PC-9 (cell line): ENCODE measurements at regions not wholly inside any gene's neighbourhood (a gene's known extent, or its start where the extent isn't known, plus 50 kb on each side); places are given as distances from the start of the nearest gene placed in this dataset.

ENCODE experiments used
- BruUV-seq: library from RNA; stranded (reverse); fragments of 400-500 nt; replicated peaks from 2 replicates; lab custom pipeline; 2021; lab: Mats Ljungman, UMichigan
- CTCF ChIA-PET: fragments of 300-600 bp; sonication (Branson Sonifier 250); formaldehyde crosslinking; loops from one replicate; lab custom pipeline; 2022; ENCODE audit warnings: antibody characterized with exemption; lab: Charles Lee
- POLR2A ChIA-PET: fragments of 300-600 bp; sonication (Branson Sonifier 250); formaldehyde crosslinking; loops from one replicate; lab custom pipeline; 2022; ENCODE audit warnings: antibody characterized with exemption; ENCODE audit not compliant: unreplicated experiment; lab: Charles Lee
- DNase-seq, 2 experiments: peaks; one replicate each; pipeline versions ENCODE4 v3.0.0 to v3.0.0-alpha.2; 2015 to 2022; ENCODE audit warnings: mixed read lengths in 1 of 2
- H2AFZ ChIP-seq: fragments of 200-600 bp; sonication (generic); 2 replicates; pipeline ENCODE4 v1.8.1; 2017; ENCODE audit warnings: antibody characterized with exemption
- H3F3A ChIP-seq: fragments of 200-600 bp; sonication (generic); 2 replicates; pipeline ENCODE4 v1.8.1; 2017; ENCODE audit warnings: antibody characterized with exemption, mild to moderate bottlenecking, low read depth; ENCODE audit not compliant: insufficient read depth
- H3K27ac ChIP-seq: fragments of 200-600 bp; sonication (generic); 2 replicates; pipeline ENCODE4 v1.6.1; 2016; ENCODE audit warnings: mixed run types
- H3K27me3 ChIP-seq: fragments of 200-600 bp; sonication (generic); 2 replicates; pipeline ENCODE4 v1.6.1; 2016; ENCODE audit warnings: low read depth, mixed run types; ENCODE audit not compliant: insufficient read depth
- H3K36me3 ChIP-seq: fragments of 200-600 bp; sonication (generic); 2 replicates; pipeline ENCODE4 v1.6.1; 2016; ENCODE audit warnings: low read depth, mixed run types
- H3K4me1 ChIP-seq: fragments of 200-600 bp; sonication (generic); replicated peaks from 2 replicates; pipeline ENCODE4 v1.6.1; 2016; ENCODE audit warnings: mixed run types; ENCODE audit not compliant: insufficient read depth
- H3K4me2 ChIP-seq: fragments of 200-600 bp; sonication (generic); 2 replicates; pipeline ENCODE4 v1.6.1; 2017; ENCODE audit warnings: mixed run types
- H3K4me3 ChIP-seq: fragments of 200-600 bp; sonication (generic); 2 replicates; pipeline ENCODE4 v1.6.1; 2016; ENCODE audit warnings: mixed run types
- H3K79me2 ChIP-seq: fragments of 200-600 bp; sonication (generic); 2 replicates; pipeline ENCODE4 v1.6.1; 2017; ENCODE audit warnings: low read depth, mixed run types
- H3K9me2 ChIP-seq: fragments of 200-600 bp; sonication (generic); 2 replicates; pipeline ENCODE4 v1.8.1; 2017; ENCODE audit warnings: mild to moderate bottlenecking; ENCODE audit not compliant: insufficient read depth
- H3K9me3 ChIP-seq: fragments of 200-600 bp; sonication (generic); 2 replicates; pipeline ENCODE4 v1.8.1; 2016; ENCODE audit warnings: low read depth; ENCODE audit not compliant: insufficient read depth
- H4K20me1 ChIP-seq: fragments of 200-600 bp; sonication (generic); 2 replicates; pipeline ENCODE4 v1.8.1; 2017; ENCODE audit not compliant: insufficient read depth
- CTCF ChIP-seq: fragments of 200-600 bp; sonication (generic); conservative IDR thresholded peaks from 2 replicates; pipeline ENCODE4 v1.6.1; 2017; ENCODE audit warnings: mixed run types, antibody characterized with exemption, mild to moderate bottlenecking, moderate library complexity
- EZH2 ChIP-seq: fragments of 200-600 bp; sonication (generic); IDR thresholded peaks from 2 replicates; pipeline ENCODE4 v1.8.0; 2017; ENCODE audit warnings: antibody characterized with exemption, low read depth
- intact Hi-C: fragments of 100-400 bp; cut with micrococcal nuclease; formaldehyde crosslinking; loops from one replicate; pipeline ENCODE4 v1.10.0; 2022; ENCODE audit not compliant: unreplicated experiment

GRCh38 chr3:147904421-147904820 lies 495.3 kb downstream of the ZIC1 start:
- H3K4me1 ChIP-seq, result no peaks in the 10 kb centered on the region
- no peaks in the 10 kb centered on the region for H3K9me2 ChIP-seq
- 0 out of 2 replicates have a peak, but pooled peaks cover 2% of the 10 kb centered on the region for H3K9me3 ChIP-seq
- no peak overlapping the region for H3K4me3 ChIP-seq
- no peak for TF ChIP-seq CTCF
- no peak for TF ChIP-seq EZH2
- no peaks in the 10 kb centered on the region for H3K36me3 ChIP-seq
- H3F3A ChIP-seq, result no peaks in the 10 kb centered on the region
- H3K27ac ChIP-seq, result no peak overlapping the region
- DNase-seq, result no peak
- ChIA-PET POLR2A (no interaction called here), CTCF (no interaction called here)
- intact Hi-C loops, result no loop called here
- no peaks in the 10 kb centered on the region for H3K27me3 ChIP-seq
- H3K79me2 ChIP-seq, result no peaks in the 10 kb centered on the region
- no peak overlapping the region for H3K4me2 ChIP-seq
- BruUV-seq, result no TSS peak
- no peak overlapping the region for H2AFZ ChIP-seq
- H4K20me1 ChIP-seq, result no peaks in the 10 kb centered on the region

GRCh38 chr3:147906285-147906684 lies 497.1 kb downstream of the ZIC1 start:
- Histone ChIP-seq H3K27me3 (no peaks in the 10 kb centered on the region), H3K79me2 (no peaks in the 10 kb centered on the region), H3K36me3 (no peaks in the 10 kb centered on the region), H3F3A (no peaks in the 10 kb centered on the region), H3K9me2 (no peaks in the 10 kb centered on the region), H3K9me3 (no peaks in the 10 kb centered on the region), H3K4me3 (no peak overlapping the region), H3K4me1 (no peaks in the 10 kb centered on the region), H2AFZ (no peak overlapping the region), H3K27ac (no peak overlapping the region), H3K4me2 (no peak overlapping the region), H4K20me1 (no peaks in the 10 kb centered on the region)
- BruUV-seq, result no TSS peak
- TF ChIP-seq CTCF (no peak), EZH2 (no peak)
- CTCF ChIA-PET, result interaction anchor here (0.6 kb wide), 1 partner anchor 103 kb away, joined by 4 read pairs; no protein-coding TSS in a partner anchor
- intact Hi-C loops, result no loop called here
- POLR2A ChIA-PET, result no interaction called here
- no peak for DNase-seq

- Histone ChIP-seq H2AFZ (no peak overlapping the region), H3K9me2 (no peaks in the 10 kb centered on the region; the same call in 1 of the 2 replicates), H3K9me3 (no peaks in the 10 kb centered on the region), H3F3A (no peaks in the 10 kb centered on the region), H3K4me3 (no peak overlapping the region), H3K27me3 (no peaks in the 10 kb centered on the region), H3K36me3 (no peaks in the 10 kb centered on the region), H3K79me2 (no peaks in the 10 kb centered on the region), H3K4me1 (no peaks in the 10 kb centered on the region), H3K27ac (no peak overlapping the region), H3K4me2 (no peak overlapping the region), H4K20me1 (no peaks in the 10 kb centered on the region)
- DNase-seq, result no peak
- BruUV-seq, result no TSS peak
- no peak for TF ChIP-seq EZH2
- no peak for TF ChIP-seq CTCF
- intact Hi-C loops, result no loop called here
- POLR2A ChIA-PET, result interaction anchor here (0.7 kb wide), 1 partner anchor 143 kb away, joined by 3 read pairs; no protein-coding TSS in a partner anchor
- CTCF ChIA-PET, result no interaction called here
These were observed 505.4 kb downstream of the ZIC1 start for GRCh38 chr3:147914532-147914931.
